PC-3 (cell line): ENCODE measurements at regions not wholly inside any gene's neighbourhood (a gene's known extent, or its start where the extent isn't known, plus 50 kb on each side); places are given as distances from the start of the nearest gene placed in this dataset.

Source experiments
- ATAC-seq: fragments of 200-7000 bp; cut with Tn5 transposase; 2 replicates; pipeline ENCODE4 v1.9.1; 2020; ENCODE audit warnings: mild to moderate bottlenecking, moderate library complexity
- BruUV-seq: library from RNA; stranded (reverse); fragments of 400-500 nt; replicated peaks from 2 replicates; lab custom pipeline; 2021; lab: Mats Ljungman, UMichigan
- CTCF ChIA-PET: fragments of 300-600 bp; sonication (Branson Sonifier 250); formaldehyde crosslinking; loops from one replicate; lab custom pipeline; 2022; ENCODE audit warnings: antibody characterized with exemption; lab: Charles Lee
- POLR2A ChIA-PET: fragments of 300-600 bp; sonication (Branson Sonifier 250); formaldehyde crosslinking; loops from one replicate; lab custom pipeline; 2022; ENCODE audit warnings: antibody characterized with exemption; ENCODE audit not compliant: unreplicated experiment; lab: Charles Lee
- DNase-seq: peaks from one replicate; pipeline ENCODE4 v3.0.0-alpha.2; 2015
- H2AFZ ChIP-seq: fragments of 300-600 bp; sonication (generic); 2 replicates; pipeline ENCODE4 v1.6.0; 2016; ENCODE audit warnings: antibody characterized with exemption, low read length
- H3F3A ChIP-seq: fragments of 300-600 bp; sonication (generic); one replicate; pipeline ENCODE4 v1.6.0; 2017; ENCODE audit warnings: antibody characterized with exemption, low read length, control low read depth, mild to moderate bottlenecking; ENCODE audit not compliant: unreplicated experiment
- H3K27ac ChIP-seq: fragments of 300-600 bp; sonication (generic); 2 replicates; pipeline ENCODE4 v1.5.1; 2016; ENCODE audit warnings: mild to moderate bottlenecking, low read length
- H3K27me3 ChIP-seq: fragments of 300-600 bp; sonication (generic); 2 replicates; pipeline ENCODE4 v1.6.1; 2016; ENCODE audit warnings: low read length, mixed read lengths
- H3K36me3 ChIP-seq: fragments of 300-600 bp; sonication (generic); 2 replicates; pipeline ENCODE4 v1.6.1; 2016; ENCODE audit warnings: low read depth, mixed run types, low read length, mixed read lengths
- H3K4me1 ChIP-seq: fragments of 300-600 bp; sonication (generic); 2 replicates; pipeline ENCODE4 v1.5.1; 2016; ENCODE audit warnings: low read length; ENCODE audit not compliant: insufficient read depth
- H3K4me2 ChIP-seq: fragments of 300-600 bp; sonication (generic); 2 replicates; pipeline ENCODE4 v1.6.0; 2016; ENCODE audit warnings: low read length
- H3K4me3 ChIP-seq: fragments of 300-600 bp; sonication (generic); 2 replicates; pipeline ENCODE4 v1.5.1; 2016; ENCODE audit warnings: mild to moderate bottlenecking, low read length, mixed read lengths
- H3K79me2 ChIP-seq: fragments of 300-600 bp; sonication (generic); 2 replicates; pipeline ENCODE4 v1.6.1; 2017; ENCODE audit warnings: low read length, mixed read lengths
- H3K9ac ChIP-seq: fragments of 300-600 bp; sonication (generic); 2 replicates; pipeline ENCODE4 v1.6.0; 2016; ENCODE audit warnings: mild to moderate bottlenecking, low read length
- H3K9me2 ChIP-seq: fragments of 300-600 bp; sonication (generic); replicated peaks from 2 replicates; pipeline ENCODE4 v1.6.1; 2016; ENCODE audit warnings: mixed run types, low read length, mixed read lengths
- H3K9me3 ChIP-seq: fragments of 300-600 bp; sonication (generic); 2 replicates; pipeline ENCODE4 v1.6.1; 2016; ENCODE audit warnings: low read length, mixed read lengths
- H4K20me1 ChIP-seq: fragments of 300-600 bp; sonication (generic); 2 replicates; pipeline ENCODE4 v1.6.1; 2016; ENCODE audit warnings: low read length, mixed read lengths
- CTCF ChIP-seq: fragments of 300-600 bp; sonication (generic); conservative IDR thresholded peaks from 2 replicates; pipeline ENCODE4 v1.5.1; 2017; ENCODE audit warnings: antibody characterized with exemption, low read depth, mild to moderate bottlenecking, low read length
- EZH2 ChIP-seq: fragments of 300-600 bp; sonication (generic); IDR thresholded peaks from one replicate; pipeline ENCODE4 v1.6.1; 2017; ENCODE audit warnings: antibody characterized with exemption, mild to moderate bottlenecking, low read length; ENCODE audit not compliant: unreplicated experiment
- EZH2phosphoT487 ChIP-seq: fragments of 300-600 bp; sonication (generic); IDR thresholded peaks from 2 replicates; pipeline ENCODE4 v1.6.1; 2018; ENCODE audit warnings: mild to moderate bottlenecking, antibody characterized with exemption, low read length, borderline replicate concordance
- intact Hi-C: fragments of 100-400 bp; cut with micrococcal nuclease; formaldehyde crosslinking; loops from 2 replicates; pipeline ENCODE4 v1.9.0; 2023

GRCh38 chr6:139557547-139557946, 183.1 kb upstream of the CITED2 start:
- Histone ChIP-seq H3F3A (no peaks in the 10 kb centered on the region), H3K9ac (no peak overlapping the region), H3K79me2 (no peaks in the 10 kb centered on the region), H3K4me1 (no peaks in the 10 kb centered on the region), H3K9me3 (no peaks in the 10 kb centered on the region), H3K27me3 (no peaks in the 10 kb centered on the region), H3K36me3 (no peaks in the 10 kb centered on the region), H3K4me3 (no peak overlapping the region), H4K20me1 (no peaks in the 10 kb centered on the region), H2AFZ (no peak overlapping the region), H3K9me2 (no peaks in the 10 kb centered on the region), H3K4me2 (no peak overlapping the region), H3K27ac (no peak overlapping the region)
- BruUV-seq = no TSS peak
- ATAC-seq = no peak
- ChIA-PET CTCF (no interaction called here), POLR2A (no interaction called here)
- no peak for TF ChIP-seq EZH2
- TF ChIP-seq EZH2phosphoT487 = no peak
- TF ChIP-seq CTCF = no peak
- intact Hi-C loops = no loop called here
- no peak for DNase-seq

- Histone ChIP-seq H4K20me1 (no peaks in the 10 kb centered on the region), H3K4me1 (no peaks in the 10 kb centered on the region), H3K27me3 (no peaks in the 10 kb centered on the region), H2AFZ (no peak overlapping the region), H3K4me3 (no peak overlapping the region), H3K27ac (no peak overlapping the region), H3F3A (no peaks in the 10 kb centered on the region), H3K4me2 (no peak overlapping the region), H3K9me3 (no peaks in the 10 kb centered on the region), H3K9me2 (no peaks in the 10 kb centered on the region), H3K9ac (no peak overlapping the region), H3K79me2 (no peaks in the 10 kb centered on the region), H3K36me3 (no peaks in the 10 kb centered on the region)
- no TSS peak for BruUV-seq
- CTCF ChIA-PET = no interaction called here
- POLR2A ChIA-PET = no interaction called here
- intact Hi-C loops = no loop called here
- TF ChIP-seq EZH2phosphoT487 (no peak), CTCF (no peak), EZH2 (no peak)
- DNase-seq (no peak), ATAC-seq (no peak)
These were observed 182.1 kb upstream of the CITED2 start for GRCh38 chr6:139556532-139556931.

- Histone ChIP-seq H3K27ac (no peak overlapping the region), H3F3A (no peaks in the 10 kb centered on the region), H4K20me1 (no peaks in the 10 kb centered on the region), H3K36me3 (no peaks in the 10 kb centered on the region), H3K9me3 (no peaks in the 10 kb centered on the region), H3K4me3 (no peak overlapping the region), H3K9ac (no peak overlapping the region), H3K9me2 (no peaks in the 10 kb centered on the region), H3K4me2 (no peak overlapping the region), H3K79me2 (no peaks in the 10 kb centered on the region), H2AFZ (no peak overlapping the region), H3K4me1 (no peaks in the 10 kb centered on the region), H3K27me3 (no peaks in the 10 kb centered on the region)
- intact Hi-C loops = no loop called here
- ATAC-seq (no peak), DNase-seq (no peak)
- no TSS peak for BruUV-seq
- ChIA-PET CTCF (no interaction called here), POLR2A (no interaction called here)
- TF ChIP-seq EZH2phosphoT487 = no peak
- TF ChIP-seq CTCF = no peak
- TF ChIP-seq EZH2 = no peak
These were observed 179.5 kb upstream of the CITED2 start for GRCh38 chr6:139553916-139554315.
